ENCODE measurements at regions not wholly inside any gene's neighbourhood (a gene's known extent, or its start where the extent isn't known, plus 50 kb on each side); places are given as distances from the start of the nearest gene placed in this dataset.

GRCh38 chr7:45106-46090 is 147.0 kb upstream of the FAM20C start:
- H3K36me3 ChIP-seq (ENCODE audit: insufficient read depth), result no peaks in the 10 kb centered on the region
- TF ChIP-seq CTCF (conservative IDR thresholded peaks at IDR 0.05; ENCODE audit: low read depth, low read length), result no peak
- H3K9ac ChIP-seq, result no peak overlapping the region
- no peak overlapping the region for H3K4me2 ChIP-seq
- H3K27ac ChIP-seq, result no peak overlapping the region
- no peaks in the 10 kb centered on the region for H4K20me1 ChIP-seq (ENCODE audit: insufficient read depth)
- no peak overlapping the region for H2AFZ ChIP-seq (ENCODE audit: low read depth)
- H3K4me1 ChIP-seq (ENCODE audit: low read depth, poor library complexity, severe bottlenecking), result no peaks in the 10 kb centered on the region
- no peaks in the 10 kb centered on the region for H3K79me2 ChIP-seq (ENCODE audit: insufficient read depth, low read depth)
- peaks cover 37% of the 10 kb centered on the region for H3K27me3 ChIP-seq (ENCODE audit: insufficient read depth, low read depth)
- no peak overlapping the region for H3K4me3 ChIP-seq (IDR thresholded peaks at IDR 0.05; ENCODE audit: insufficient read depth, low read depth, low read length)

GRCh38 chr7:46123-46829 is 146.1 kb upstream of the FAM20C start:
- H3K4me2 ChIP-seq, result no peak overlapping the region
- H3K4me1 ChIP-seq (ENCODE audit: low read depth, poor library complexity, severe bottlenecking), result no peaks in the 10 kb centered on the region
- H3K9ac ChIP-seq, result no peak overlapping the region
- H3K27me3 ChIP-seq (ENCODE audit: insufficient read depth, low read depth), result peaks cover 36% of the 10 kb centered on the region
- H2AFZ ChIP-seq (ENCODE audit: low read depth), result no peak overlapping the region
- no peak overlapping the region for H3K4me3 ChIP-seq (IDR thresholded peaks at IDR 0.05; ENCODE audit: insufficient read depth, low read depth, low read length)
- no peak overlapping the region for H3K27ac ChIP-seq
- no peak for TF ChIP-seq CTCF (conservative IDR thresholded peaks at IDR 0.05; ENCODE audit: low read depth, low read length)
- no peaks in the 10 kb centered on the region for H3K36me3 ChIP-seq (ENCODE audit: insufficient read depth)
- no peaks in the 10 kb centered on the region for H4K20me1 ChIP-seq (ENCODE audit: insufficient read depth)
- no peaks in the 10 kb centered on the region for H3K79me2 ChIP-seq (ENCODE audit: insufficient read depth, low read depth)

- Histone ChIP-seq H3K27ac (no peak overlapping the region), H3K79me2 (ENCODE audit: insufficient read depth, low read depth) (no peaks in the 10 kb centered on the region), H3K27me3 (ENCODE audit: insufficient read depth, low read depth) (peaks cover 33% of the 10 kb centered on the region), H3K4me1 (ENCODE audit: low read depth, poor library complexity, severe bottlenecking) (no peaks in the 10 kb centered on the region), H3K36me3 (ENCODE audit: insufficient read depth) (no peaks in the 10 kb centered on the region), H3K4me2 (no peak overlapping the region), H4K20me1 (ENCODE audit: insufficient read depth) (no peaks in the 10 kb centered on the region), H3K9ac (no peak overlapping the region), H2AFZ (ENCODE audit: low read depth) (no peak overlapping the region), H3K4me3 (IDR thresholded peaks at IDR 0.05; ENCODE audit: insufficient read depth, low read depth, low read length) (no peak overlapping the region)
- TF ChIP-seq CTCF (conservative IDR thresholded peaks at IDR 0.05; ENCODE audit: low read depth, low read length), result no peak
Observed at GRCh38 chr7:46830-47140, 145.6 kb upstream of the FAM20C start.

GRCh38 chr7:51456-52068 is 140.8 kb upstream of the FAM20C start:
- Histone ChIP-seq H3K36me3 (ENCODE audit: insufficient read depth) (no peaks in the 10 kb centered on the region), H3K4me3 (IDR thresholded peaks at IDR 0.05; ENCODE audit: insufficient read depth, low read depth, low read length) (no peak overlapping the region), H3K4me2 (no peak overlapping the region)

More at GRCh38 chr7:51456-52068, 140.8 kb upstream of the FAM20C start:
- Histone ChIP-seq H3K27ac (no peak overlapping the region), H2AFZ (ENCODE audit: low read depth) (no peak overlapping the region), H4K20me1 (ENCODE audit: insufficient read depth) (no peaks in the 10 kb centered on the region), H3K9ac (no peak overlapping the region), H3K27me3 (ENCODE audit: insufficient read depth, low read depth) (peaks cover 20% of the 10 kb centered on the region), H3K79me2 (ENCODE audit: insufficient read depth, low read depth) (no peaks in the 10 kb centered on the region), H3K4me1 (ENCODE audit: low read depth, poor library complexity, severe bottlenecking) (no peaks in the 10 kb centered on the region)
- no peak for TF ChIP-seq CTCF (conservative IDR thresholded peaks at IDR 0.05; ENCODE audit: low read depth, low read length)

Measured in KMS-11 (cell line).